ENCODE measurements at regions not wholly inside any gene's neighbourhood (a gene's known extent, or its start where the extent isn't known, plus 50 kb on each side); places are given as distances from the start of the nearest gene placed in this dataset.

- peak in 8 of 9 donors; percentile 23 to 59 (median 50) for TF ChIP-seq CTCF (IDR thresholded peaks at IDR 0.05)
- Histone ChIP-seq H3K27ac (no peak overlapping the region), H3K36me3 (no peaks in the 10 kb centered on the region), H3K9me3 (no peaks in the 10 kb centered on the region), H3K4me1 (peaks cover 0 to 3% (median 0%) of the 10 kb centered on the region in 9 donors), H3K4me3 (no peak overlapping the region), H3K27me3 (no peaks in the 10 kb centered on the region)
- intact Hi-C loops (cut with DNase I): loop anchor here in 6 of 10 donors (5.0 to 10.0 kb wide), 5 partner anchors 101 to 644 kb away; no protein-coding TSS in a partner anchor
- DNase-seq (peak; percentile 17 to 55), ATAC-seq (peak in 2 of 8 donors; percentile 39 to 65)
- WGBS, 2 donors: 58 to 65% methylated on average over 5 of the region's 5 CpGs
These were observed 607.6 kb downstream of the FGF9 start for GRCh38 chr13:22278336-22278929.

- Histone ChIP-seq H3K36me3 (no peaks in the 10 kb centered on the region), H3K4me1 (no peaks in the 10 kb centered on the region), H3K4me3 (no peak overlapping the region), H3K9me3 (no peaks in the 10 kb centered on the region), H3K27me3 (no peaks in the 10 kb centered on the region), H3K27ac (peak overlapping the region in 1 of 10 donors; percentile 53)
- WGBS, 2 donors: 74 to 84% methylated on average over 4 of the region's 4 CpGs
- TF ChIP-seq CTCF (IDR thresholded peaks at IDR 0.05): no peak
- no peak for DNase-seq
- intact Hi-C loops (cut with DNase I): no loop called here
- ATAC-seq: peak in 2 of 8 donors; percentile 11 to 12
These were observed 615.0 kb downstream of the FGF9 start for GRCh38 chr13:22285867-22286266.

GRCh38 chr13:22286338-22286737 is 615.5 kb downstream of the FGF9 start:
- peak in 3 of 8 donors; percentile 30 to 71 (median 67) for ATAC-seq
- no peak for TF ChIP-seq CTCF (IDR thresholded peaks at IDR 0.05)
- Histone ChIP-seq H3K27me3 (no peaks in the 10 kb centered on the region), H3K27ac (peak overlapping the region in 1 of 10 donors; percentile 53), H3K4me3 (no peak overlapping the region), H3K36me3 (no peaks in the 10 kb centered on the region), H3K4me1 (no peaks in the 10 kb centered on the region), H3K9me3 (no peaks in the 10 kb centered on the region)
- WGBS, 2 donors: 58 to 65% methylated on average over 4 of the region's 4 CpGs
- intact Hi-C loops (cut with DNase I): no loop called here
- no peak for DNase-seq

- WGBS, 2 donors: 85 to 94% methylated on average over 6 of the region's 6 CpGs
- Histone ChIP-seq H3K9me3 (no peaks in the 10 kb centered on the region), H3K4me1 (no peaks in the 10 kb centered on the region), H3K27me3 (no peaks in the 10 kb centered on the region), H3K36me3 (no peaks in the 10 kb centered on the region), H3K27ac (no peak overlapping the region), H3K4me3 (no peak overlapping the region)
- no peak for TF ChIP-seq CTCF (IDR thresholded peaks at IDR 0.05)
- intact Hi-C loops (cut with DNase I): no loop called here
- DNase-seq: no peak
- ATAC-seq: no peak
These were observed 616.6 kb downstream of the FGF9 start for GRCh38 chr13:22287343-22287920.
